Prostate gland (tissue), 2 donors: ENCODE measurements at regions not wholly inside any gene's neighbourhood (a gene's known extent, or its start where the extent isn't known, plus 50 kb on each side); places are given as distances from the start of the nearest gene placed in this dataset.

Experiments
- POLR2A ChIP-seq: fragments of 450-650 bp; IDR thresholded peaks from one replicate; pipeline ENCODE4 v1.6.1; 2016; ENCODE audit warnings: antibody characterized with exemption, mild to moderate bottlenecking
- TF ChIP-seq, protein P1 (sequence below), 4 experiments: fragments of 200-600 bp in 2 of 4; fragments of 450-650 bp in 2 of 4; sonication (generic) in 2 of 4; IDR thresholded peaks; 1 replicate in 3 of 4; 2 replicates in 1 of 4; pipeline ENCODE4 v1.5.1; 2016 to 2019; ENCODE audit warnings: antibody characterized with exemption in 4 of 4, mild to moderate bottlenecking in 2 of 4, moderate library complexity in 2 of 4

DNA sequence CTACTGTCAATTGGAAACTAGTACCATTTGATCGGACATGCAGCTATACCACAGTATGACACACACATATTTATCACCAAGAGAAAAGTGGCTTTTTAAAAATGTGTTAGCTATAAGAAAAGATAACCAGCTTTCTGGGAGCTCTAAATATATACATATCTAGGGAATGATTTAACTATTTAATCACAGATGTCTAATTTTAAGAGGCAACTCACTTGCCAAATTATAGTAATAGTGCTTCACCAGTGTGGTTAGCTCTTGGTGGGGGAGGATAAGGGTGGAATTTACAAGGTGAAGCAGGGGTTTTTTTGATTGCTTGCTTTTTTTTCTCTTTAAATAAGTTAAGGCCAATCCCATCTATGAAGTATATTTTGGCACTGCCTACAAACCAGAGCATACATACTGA, 547.7 kb upstream of the DIPK2B start:
- TF ChIP-seq POLR2A, result no peak
- TF ChIP-seq, protein P1, sequence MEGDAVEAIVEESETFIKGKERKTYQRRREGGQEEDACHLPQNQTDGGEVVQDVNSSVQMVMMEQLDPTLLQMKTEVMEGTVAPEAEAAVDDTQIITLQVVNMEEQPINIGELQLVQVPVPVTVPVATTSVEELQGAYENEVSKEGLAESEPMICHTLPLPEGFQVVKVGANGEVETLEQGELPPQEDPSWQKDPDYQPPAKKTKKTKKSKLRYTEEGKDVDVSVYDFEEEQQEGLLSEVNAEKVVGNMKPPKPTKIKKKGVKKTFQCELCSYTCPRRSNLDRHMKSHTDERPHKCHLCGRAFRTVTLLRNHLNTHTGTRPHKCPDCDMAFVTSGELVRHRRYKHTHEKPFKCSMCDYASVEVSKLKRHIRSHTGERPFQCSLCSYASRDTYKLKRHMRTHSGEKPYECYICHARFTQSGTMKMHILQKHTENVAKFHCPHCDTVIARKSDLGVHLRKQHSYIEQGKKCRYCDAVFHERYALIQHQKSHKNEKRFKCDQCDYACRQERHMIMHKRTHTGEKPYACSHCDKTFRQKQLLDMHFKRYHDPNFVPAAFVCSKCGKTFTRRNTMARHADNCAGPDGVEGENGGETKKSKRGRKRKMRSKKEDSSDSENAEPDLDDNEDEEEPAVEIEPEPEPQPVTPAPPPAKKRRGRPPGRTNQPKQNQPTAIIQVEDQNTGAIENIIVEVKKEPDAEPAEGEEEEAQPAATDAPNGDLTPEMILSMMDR (IDR thresholded peaks at IDR 0.05), result no peak
